ENCODE measurements at regions not wholly inside any gene's neighbourhood (a gene's known extent, or its start where the extent isn't known, plus 50 kb on each side); places are given as distances from the start of the nearest gene placed in this dataset.

GRCh38 chr4:138542191-138542776, 300.1 kb upstream of the SLC7A11 start:
- no peak for DNase-seq (ENCODE audit: low read depth in 4 of 4, low spot score in 3 of 4)

GRCh38 chr4:138540056-138540800, 298.1 kb upstream of the SLC7A11 start:
- DNase-seq (ENCODE audit: low read depth in 4 of 4, low spot score in 3 of 4), result no peak

GRCh38 chr4:138538743-138539142, 296.6 kb upstream of the SLC7A11 start:
- no peak for DNase-seq (ENCODE audit: low read depth in 4 of 4, low spot score in 3 of 4)

- DNase-seq (ENCODE audit: low read depth in 4 of 4, low spot score in 3 of 4), result no peak
Measured at GRCh38 chr4:138537731-138538490, 295.8 kb upstream of the SLC7A11 start.

- DNase-seq (ENCODE audit: low read depth in 4 of 4, low spot score in 3 of 4), result no peak
Measured at GRCh38 chr4:138535316-138535715, 293.2 kb upstream of the SLC7A11 start.

- no peak for DNase-seq (ENCODE audit: low read depth in 4 of 4, low spot score in 3 of 4)
Measured at GRCh38 chr4:138522366-138522765, 280.2 kb upstream of the SLC7A11 start.

- no peak for DNase-seq (ENCODE audit: low read depth in 4 of 4, low spot score in 3 of 4)
Measured at GRCh38 chr4:138521809-138522208, 279.7 kb upstream of the SLC7A11 start.

- no peak for DNase-seq (ENCODE audit: low read depth in 4 of 4, low spot score in 3 of 4)
Measured at GRCh38 chr4:138519436-138519835, 277.3 kb upstream of the SLC7A11 start.

- DNase-seq (ENCODE audit: low read depth in 4 of 4, low spot score in 3 of 4), result no peak
Measured at GRCh38 chr4:138513535-138513934, 271.4 kb upstream of the SLC7A11 start.

- DNase-seq (ENCODE audit: low read depth in 4 of 4, low spot score in 3 of 4), result peak in 1 of 4 donors; percentile 20
Measured at GRCh38 chr4:138512756-138513155, 270.6 kb upstream of the SLC7A11 start.

GRCh38 chr4:138510053-138510452, 267.9 kb upstream of the SLC7A11 start:
- no peak for DNase-seq (ENCODE audit: low read depth in 4 of 4, low spot score in 3 of 4)

GRCh38 chr4:138509346-138509745, 267.2 kb upstream of the SLC7A11 start:
- no peak for DNase-seq (ENCODE audit: low read depth in 4 of 4, low spot score in 3 of 4)

- DNase-seq (ENCODE audit: low read depth in 4 of 4, low spot score in 3 of 4), result no peak
Measured at GRCh38 chr4:138507522-138507921, 265.4 kb upstream of the SLC7A11 start.

- DNase-seq (ENCODE audit: low read depth in 4 of 4, low spot score in 3 of 4), result no peak
Measured at GRCh38 chr4:138501614-138502013, 259.5 kb upstream of the SLC7A11 start.

GRCh38 chr4:138500869-138501268, 258.7 kb upstream of the SLC7A11 start:
- DNase-seq (ENCODE audit: low read depth in 4 of 4, low spot score in 3 of 4), result no peak

GRCh38 chr4:138499627-138500026, 257.5 kb upstream of the SLC7A11 start:
- no peak for DNase-seq (ENCODE audit: low read depth in 4 of 4, low spot score in 3 of 4)

GRCh38 chr4:138494931-138495330, 252.8 kb upstream of the SLC7A11 start:
- DNase-seq (ENCODE audit: low read depth in 4 of 4, low spot score in 3 of 4), result no peak

GRCh38 chr4:138494116-138494515, 252.0 kb upstream of the SLC7A11 start:
- DNase-seq (ENCODE audit: low read depth in 4 of 4, low spot score in 3 of 4), result no peak

- DNase-seq (ENCODE audit: low read depth in 4 of 4, low spot score in 3 of 4), result no peak
Measured at GRCh38 chr4:138492176-138492575, 250.0 kb upstream of the SLC7A11 start.

- no peak for DNase-seq (ENCODE audit: low read depth in 4 of 4, low spot score in 3 of 4)
Measured at GRCh38 chr4:138488533-138488932, 246.4 kb upstream of the SLC7A11 start.

GRCh38 chr4:138487670-138488069, 245.5 kb upstream of the SLC7A11 start:
- DNase-seq (ENCODE audit: low read depth in 4 of 4, low spot score in 3 of 4), result no peak

- DNase-seq (ENCODE audit: low read depth in 4 of 4, low spot score in 3 of 4), result no peak
Measured at GRCh38 chr4:138487230-138487629, 245.1 kb upstream of the SLC7A11 start.
